Globus pallidus (tissue), 1 donor: ENCODE measurements at regions not wholly inside any gene's neighbourhood (a gene's known extent, or its start where the extent isn't known, plus 50 kb on each side); places are given as distances from the start of the nearest gene placed in this dataset.
A peak's percentile ranks its signal among the peaks of the same experiment; 100 is the strongest.

Experiments used
- DNase-seq: peaks from one replicate; pipeline ENCODE4 v3.0.0-alpha.2; 2015; ENCODE audit warnings: low spot score

- DNase-seq, result no peak
Measured at GRCh38 chr2:58954880-58955385, 713.8 kb upstream of the FANCL start.

GRCh38 chr2:58951722-58952121 lies 710.6 kb upstream of the FANCL start:
- DNase-seq, result no peak

- no peak for DNase-seq
Measured at GRCh38 chr2:58950795-58951462, 709.8 kb upstream of the FANCL start.

GRCh38 chr2:58939388-58939787 lies 698.3 kb upstream of the FANCL start:
- DNase-seq, result no peak

GRCh38 chr2:58938988-58939387 lies 697.9 kb upstream of the FANCL start:
- no peak for DNase-seq

- no peak for DNase-seq
Measured at GRCh38 chr2:58932801-58933200, 691.7 kb upstream of the FANCL start.

- DNase-seq, result peak; percentile 3
Measured at GRCh38 chr2:58930537-58930936, 689.4 kb upstream of the FANCL start.

- no peak for DNase-seq
Measured at GRCh38 chr2:58928973-58929372, 687.8 kb upstream of the FANCL start.

GRCh38 chr2:58928391-58928790 lies 687.3 kb upstream of the FANCL start:
- no peak for DNase-seq

GRCh38 chr2:58926112-58926511 lies 685.0 kb upstream of the FANCL start:
- no peak for DNase-seq

- peak; percentile 46 for DNase-seq
Measured at GRCh38 chr2:58925676-58926081, 684.6 kb upstream of the FANCL start.

- DNase-seq, result no peak
Measured at GRCh38 chr2:58923869-58924268, 682.7 kb upstream of the FANCL start.

GRCh38 chr2:58922245-58922644 lies 681.1 kb upstream of the FANCL start:
- DNase-seq, result no peak

GRCh38 chr2:58921676-58922075 lies 680.6 kb upstream of the FANCL start:
- DNase-seq, result no peak

- no peak for DNase-seq
Measured at GRCh38 chr2:58920001-58920400, 678.9 kb upstream of the FANCL start.

GRCh38 chr2:58919316-58919715 lies 678.2 kb upstream of the FANCL start:
- no peak for DNase-seq

- DNase-seq, result no peak
Measured at GRCh38 chr2:58918141-58918540, 677.0 kb upstream of the FANCL start.

GRCh38 chr2:58917596-58917995 lies 676.5 kb upstream of the FANCL start:
- DNase-seq, result no peak

GRCh38 chr2:58916063-58916462 lies 674.9 kb upstream of the FANCL start:
- DNase-seq, result no peak

- no peak for DNase-seq
Measured at GRCh38 chr2:58914733-58915505, 673.8 kb upstream of the FANCL start.

GRCh38 chr2:58913082-58913726 lies 672.1 kb upstream of the FANCL start:
- no peak for DNase-seq

- no peak for DNase-seq
Measured at GRCh38 chr2:58911877-58912276, 670.8 kb upstream of the FANCL start.
